HepG2 (cell line): ENCODE measurements at regions not wholly inside any gene's neighbourhood (a gene's known extent, or its start where the extent isn't known, plus 50 kb on each side); places are given as distances from the start of the nearest gene placed in this dataset.

ENCODE experiments used
- ATAC-seq: fragments of 200-7000 bp; cut with Tn5 transposase; 3 replicates; pipeline ENCODE4 v1.9.1; 2020; ENCODE audit warnings: mild to moderate bottlenecking, moderate library complexity
- BruUV-seq: library from RNA; stranded (reverse); fragments of 400-500 nt; replicated peaks from 2 replicates; lab custom pipeline; 2021; lab: Mats Ljungman, UMichigan
- CTCF ChIA-PET: fragments of 300-600 bp; formaldehyde crosslinking; extraction: SDS; loops from one replicate; lab custom pipeline; 2021; ENCODE audit warnings: low total read pairs, inconsistent platforms, low intra/inter-chr PET ratio; lab: Yijun Ruan, JAX
- POLR2A ChIA-PET: fragments of 350-600 bp; sonication (Branson Sonifier 250); formaldehyde crosslinking; loops from one replicate; lab custom pipeline; 2020; ENCODE audit warnings: antibody characterized with exemption, inconsistent platforms; lab: Yijun Ruan, JAX
- DNase-seq: peaks from one replicate; pipeline ENCODE4 v3.0.0-alpha.2; 2015; ENCODE audit warnings: low spot score
- FAIRE-seq: peaks from 3 replicates; lab custom pipeline; 2011; peaks lifted over from hg19 to GRCh38; lab: Jason Lieb, UNC
- H2AFZ ChIP-seq: one replicate; pipeline ENCODE4 v1.6.1; 2011; ENCODE audit warnings: low read length, inconsistent platforms
- H3K27ac ChIP-seq: fragments of 300-600 bp; 3 replicates; pipeline ENCODE4 v1.8.0; 2011; ENCODE audit warnings: mixed run types, mild to moderate bottlenecking, mixed read lengths, low read length, inconsistent platforms; ENCODE audit not compliant: insufficient read depth; ENCODE audit errors: extremely low read length
- H3K27me3 ChIP-seq, 2 experiments: fragments of 200-600 bp in 1 of 2; 2 replicates in 1 of 2; 3 replicates in 1 of 2; pipeline versions ENCODE4 v1.6.0 to v1.8.0; 2011; ENCODE audit warnings: low read length in 2 of 2, mild to moderate bottlenecking in 2 of 2, moderate library complexity in 2 of 2, inconsistent platforms in 1 of 2; ENCODE audit not compliant: insufficient read depth in 2 of 2, control insufficient read depth in 1 of 2
- H3K36me3 ChIP-seq, 2 experiments: fragments of 200-600 bp in 1 of 2; replicated peaks in 1 of 2; 2 replicates in 1 of 2; 3 replicates in 1 of 2; pipeline versions ENCODE4 v1.5.1 to v1.8.0; 2011; ENCODE audit warnings: low read length in 2 of 2, inconsistent platforms in 1 of 2; ENCODE audit not compliant: insufficient read depth in 2 of 2, control insufficient read depth in 1 of 2
- H3K4me1 ChIP-seq: 2 replicates; pipeline ENCODE4 v1.5.1; 2012; ENCODE audit warnings: low read length, inconsistent platforms; ENCODE audit not compliant: insufficient read depth
- H3K4me2 ChIP-seq: 2 replicates; pipeline ENCODE4 v1.6.0; 2011; ENCODE audit warnings: low read depth, low read length, inconsistent platforms
- H3K4me3 ChIP-seq, 3 experiments: fragments of 200-600 bp in 1 of 3; sonication (generic), shearing (Covaris generic) in 1 of 3; replicated peaks in 1 of 3; 2 replicates each; pipeline ENCODE4 v1.5.1; 2011 to 2016; ENCODE audit warnings: low read length in 3 of 3, inconsistent platforms in 2 of 3, low read depth in 2 of 3, mild to moderate bottlenecking in 2 of 3, control low read depth in 1 of 3, mixed read lengths in 1 of 3; ENCODE audit not compliant: insufficient read depth in 1 of 3
- H3K79me2 ChIP-seq: one replicate; pipeline ENCODE4 v1.6.1; 2011; ENCODE audit warnings: low read length, inconsistent platforms; ENCODE audit not compliant: insufficient read depth
- H3K9ac ChIP-seq: 2 replicates; pipeline ENCODE4 v1.6.0; 2011; ENCODE audit warnings: mild to moderate bottlenecking, low read depth, low read length, inconsistent platforms; ENCODE audit not compliant: insufficient read depth
- H3K9me3 ChIP-seq: 2 replicates; pipeline ENCODE4 v1.5.1; 2012; ENCODE audit warnings: mild to moderate bottlenecking, low read length
- H4K20me1 ChIP-seq: 2 replicates; pipeline ENCODE4 v1.6.0; 2011; ENCODE audit warnings: inconsistent platforms, mild to moderate bottlenecking, low read length, moderate library complexity; ENCODE audit not compliant: insufficient read depth
- BRD4 ChIP-seq: sonication (generic); formaldehyde crosslinking; IDR thresholded peaks from 2 replicates; pipeline ENCODE4 v1.4.0; 2020; ENCODE audit warnings: missing genetic modification reagents
- CREB1 ChIP-seq, 2 experiments: fragments of 450-650 bp in 1 of 2; IDR thresholded peaks; 2 replicates each; pipeline ENCODE4 v1.6.1; 2016 to 2017; ENCODE audit warnings: control low read depth in 1 of 2, mild to moderate bottlenecking in 1 of 2, missing compliant biosample characterization in 1 of 2, missing genetic modification characterization in 1 of 2
- FOXA3 ChIP-seq: IDR thresholded peaks from 2 replicates; pipeline ENCODE4 v1.6.1; 2016; ENCODE audit warnings: missing genetic modification reagents, missing compliant biosample characterization
- HNF4G ChIP-seq, 2 experiments: sonication (generic) in 1 of 2; formaldehyde crosslinking in 1 of 2; IDR thresholded peaks; 2 replicates each; pipeline versions ENCODE4 v1.4.0 to v1.6.1; 2011 to 2020; ENCODE audit warnings: borderline replicate concordance in 2 of 2, low read depth in 2 of 2, mild to moderate bottlenecking in 2 of 2, low read length in 1 of 2, missing genetic modification reagents in 1 of 2, moderate library complexity in 1 of 2
- IRX3 ChIP-seq: sonication (generic); formaldehyde crosslinking; IDR thresholded peaks from 2 replicates; pipeline ENCODE4 v1.8.1; 2023; ENCODE audit warnings: mild to moderate bottlenecking, low read depth, missing genetic modification reagents, borderline replicate concordance
- KAT7 ChIP-seq: IDR thresholded peaks from 2 replicates; pipeline ENCODE4 v1.6.1; 2018; ENCODE audit warnings: borderline replicate concordance, missing compliant biosample characterization
- KLF15 ChIP-seq: sonication (generic); formaldehyde crosslinking; IDR thresholded peaks from 2 replicates; pipeline ENCODE4 v1.8.1; 2023; ENCODE audit warnings: borderline replicate concordance, mild to moderate bottlenecking, inconsistent platforms, missing genetic modification reagents, mixed read lengths
- NCOA1 ChIP-seq: sonication (generic); formaldehyde crosslinking; IDR thresholded peaks from 2 replicates; pipeline ENCODE4 v1.9.0; 2021; ENCODE audit warnings: missing genetic modification reagents
- RELA ChIP-seq: sonication (generic); formaldehyde crosslinking; IDR thresholded peaks from 2 replicates; pipeline ENCODE4 v1.4.0; 2020; ENCODE audit warnings: missing genetic modification reagents
- ZNF589 ChIP-seq: sonication (generic); formaldehyde crosslinking; conservative IDR thresholded peaks from 2 replicates; pipeline ENCODE4 v1.8.0; 2022; ENCODE audit warnings: mild to moderate bottlenecking, moderate library complexity, missing genetic modification reagents
- ZNF790 ChIP-seq: sonication (generic); formaldehyde crosslinking; IDR thresholded peaks from 2 replicates; pipeline ENCODE4 v1.8.0; 2022; ENCODE audit warnings: missing genetic modification reagents, mild to moderate bottlenecking, borderline replicate concordance
- WGBS: methylation state at CpG from one replicate; pipeline ENCODE4 v1.1.6; 2017; ENCODE audit warnings: low lambda C conversion rate; 5-methylcytosine and 5-hydroxymethylcytosine counted together
- in situ Hi-C: cut with HindIII; loops from 2 replicates; pipeline ENCODE4 v1.10.0; 2017; ENCODE audit warnings: low pct_unique_long_range_greater_than_20kb; ENCODE audit not compliant: extremely low pct_ligation_motif_present
- intact Hi-C: fragments of 100-400 bp; cut with micrococcal nuclease; formaldehyde crosslinking; loops from one replicate; pipeline ENCODE4 v1.10.0; 2022; ENCODE audit not compliant: unreplicated experiment
- TF ChIP-seq, protein P1 (sequence below): sonication (generic); formaldehyde crosslinking; IDR thresholded peaks from 2 replicates; pipeline ENCODE4 v1.5.0; 2020; ENCODE audit warnings: mild to moderate bottlenecking, missing genetic modification reagents, borderline replicate concordance
- TF ChIP-seq, protein P2 (sequence below): sonication (generic); formaldehyde crosslinking; conservative IDR thresholded peaks from 2 replicates; pipeline ENCODE4 v1.4.0; 2020; ENCODE audit warnings: missing genetic modification reagents

DNA sequence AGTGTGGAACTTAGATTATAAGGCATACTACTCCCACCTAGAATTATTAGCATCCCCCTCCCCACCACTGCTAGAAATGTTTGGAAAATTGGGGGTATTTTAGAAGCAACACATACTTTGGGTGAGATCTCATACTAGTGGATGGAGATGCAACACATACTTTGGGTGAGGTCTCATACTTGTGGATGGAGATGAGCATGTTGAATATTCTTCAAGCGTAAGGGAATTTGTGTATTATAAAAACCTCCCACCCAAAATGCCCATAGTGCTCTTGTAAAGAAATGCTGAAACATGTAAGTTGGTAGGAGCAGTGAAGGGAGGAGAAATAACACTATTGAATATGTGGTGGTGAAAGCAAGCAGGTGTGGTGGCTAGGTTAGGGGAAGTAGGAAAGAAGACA lies 124.0 kb upstream of the EPHA3 start (continued):
- TF ChIP-seq, protein P1, sequence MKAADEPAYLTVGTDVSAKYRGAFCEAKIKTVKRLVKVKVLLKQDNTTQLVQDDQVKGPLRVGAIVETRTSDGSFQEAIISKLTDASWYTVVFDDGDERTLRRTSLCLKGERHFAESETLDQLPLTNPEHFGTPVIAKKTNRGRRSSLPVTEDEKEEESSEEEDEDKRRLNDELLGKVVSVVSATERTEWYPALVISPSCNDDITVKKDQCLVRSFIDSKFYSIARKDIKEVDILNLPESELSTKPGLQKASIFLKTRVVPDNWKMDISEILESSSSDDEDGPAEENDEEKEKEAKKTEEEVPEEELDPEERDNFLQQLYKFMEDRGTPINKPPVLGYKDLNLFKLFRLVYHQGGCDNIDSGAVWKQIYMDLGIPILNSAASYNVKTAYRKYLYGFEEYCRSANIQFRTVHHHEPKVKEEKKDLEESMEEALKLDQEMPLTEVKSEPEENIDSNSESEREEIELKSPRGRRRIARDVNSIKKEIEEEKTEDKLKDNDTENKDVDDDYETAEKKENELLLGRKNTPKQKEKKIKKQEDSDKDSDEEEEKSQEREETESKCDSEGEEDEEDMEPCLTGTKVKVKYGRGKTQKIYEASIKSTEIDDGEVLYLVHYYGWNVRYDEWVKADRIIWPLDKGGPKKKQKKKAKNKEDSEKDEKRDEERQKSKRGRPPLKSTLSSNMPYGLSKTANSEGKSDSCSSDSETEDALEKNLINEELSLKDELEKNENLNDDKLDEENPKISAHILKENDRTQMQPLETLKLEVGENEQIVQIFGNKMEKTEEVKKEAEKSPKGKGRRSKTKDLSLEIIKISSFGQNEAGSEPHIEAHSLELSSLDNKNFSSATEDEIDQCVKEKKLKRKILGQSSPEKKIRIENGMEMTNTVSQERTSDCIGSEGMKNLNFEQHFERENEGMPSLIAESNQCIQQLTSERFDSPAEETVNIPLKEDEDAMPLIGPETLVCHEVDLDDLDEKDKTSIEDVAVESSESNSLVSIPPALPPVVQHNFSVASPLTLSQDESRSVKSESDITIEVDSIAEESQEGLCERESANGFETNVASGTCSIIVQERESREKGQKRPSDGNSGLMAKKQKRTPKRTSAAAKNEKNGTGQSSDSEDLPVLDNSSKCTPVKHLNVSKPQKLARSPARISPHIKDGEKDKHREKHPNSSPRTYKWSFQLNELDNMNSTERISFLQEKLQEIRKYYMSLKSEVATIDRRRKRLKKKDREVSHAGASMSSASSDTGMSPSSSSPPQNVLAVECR (CRISPR knock-in tag), result no peak
- TF ChIP-seq, protein P2, sequence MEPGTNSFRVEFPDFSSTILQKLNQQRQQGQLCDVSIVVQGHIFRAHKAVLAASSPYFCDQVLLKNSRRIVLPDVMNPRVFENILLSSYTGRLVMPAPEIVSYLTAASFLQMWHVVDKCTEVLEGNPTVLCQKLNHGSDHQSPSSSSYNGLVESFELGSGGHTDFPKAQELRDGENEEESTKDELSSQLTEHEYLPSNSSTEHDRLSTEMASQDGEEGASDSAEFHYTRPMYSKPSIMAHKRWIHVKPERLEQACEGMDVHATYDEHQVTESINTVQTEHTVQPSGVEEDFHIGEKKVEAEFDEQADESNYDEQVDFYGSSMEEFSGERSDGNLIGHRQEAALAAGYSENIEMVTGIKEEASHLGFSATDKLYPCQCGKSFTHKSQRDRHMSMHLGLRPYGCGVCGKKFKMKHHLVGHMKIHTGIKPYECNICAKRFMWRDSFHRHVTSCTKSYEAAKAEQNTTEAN (CRISPR knock-in tag), result no peak
- no peak for TF ChIP-seq NCOA1 (CRISPR knock-in tag)
- TF ChIP-seq CREB1 (IDR thresholded peaks at IDR 0.05), result no peak
- no peak for TF ChIP-seq CREB1 (CRISPR knock-in tag; IDR thresholded peaks at IDR 0.05)
- no peak for TF ChIP-seq KLF15 (CRISPR knock-in tag)
- no peak for TF ChIP-seq BRD4
- no peak for TF ChIP-seq IRX3
- TF ChIP-seq ZNF589 (CRISPR knock-in tag), result no peak

DNA sequence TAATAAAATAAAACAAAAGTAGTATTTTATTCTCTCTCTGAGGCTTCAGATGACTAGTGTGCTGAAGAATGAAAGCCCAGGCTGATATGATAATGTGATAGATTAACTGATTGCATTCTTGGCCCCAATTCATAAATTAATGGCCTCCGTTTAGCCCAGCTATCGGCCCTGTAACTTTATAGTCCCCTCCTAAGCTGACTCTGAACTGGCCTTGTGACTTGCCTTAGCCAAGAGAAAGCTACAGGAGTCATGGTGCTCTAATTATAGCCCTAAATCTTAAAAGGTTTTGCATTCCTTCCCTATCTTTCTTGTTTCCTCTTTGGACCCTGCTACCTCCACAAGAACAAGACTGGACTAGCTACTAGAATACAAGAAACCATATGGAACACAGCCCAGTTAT lies 123.2 kb upstream of the EPHA3 start:
- CTCF ChIA-PET, result no interaction called here
- no peaks in the 10 kb centered on the region for H4K20me1 ChIP-seq
- WGBS, result 28% methylated on average over 2 of the region's 2 CpGs

More for the DNA sequence above, 123.2 kb upstream of the EPHA3 start:
- FAIRE-seq (no peak), DNase-seq (no peak), ATAC-seq (no peak)
- no peaks in the 10 kb centered on the region for H3K27me3 ChIP-seq
- TF ChIP-seq ZNF790 (CRISPR knock-in tag) (no peak), FOXA3 (CRISPR knock-in tag) (no peak), HNF4G (IDR thresholded peaks at IDR 0.05; ENCODE audit: borderline replicate concordance, low read depth, low read length) (no peak), HNF4G (CRISPR knock-in tag; IDR thresholded peaks at IDR 0.05; ENCODE audit: borderline replicate concordance, low read depth) (no peak), RELA (CRISPR knock-in tag) (no peak), KAT7 (no peak)
- no peak overlapping the region for H3K9ac ChIP-seq
- H3K4me3 ChIP-seq, result no peak overlapping the region
- no peak overlapping the region for H3K4me2 ChIP-seq
- H3K27ac ChIP-seq, result no peak overlapping the region
- no TSS peak for BruUV-seq
- H3K36me3 ChIP-seq, result no peaks in the 10 kb centered on the region
- H3K4me1 ChIP-seq, result no peaks in the 10 kb centered on the region
- H3K9me3 ChIP-seq, result no peaks in the 10 kb centered on the region
- no peaks in the 10 kb centered on the region for H3K79me2 ChIP-seq
- POLR2A ChIA-PET, result no interaction called here
- no peak overlapping the region for H2AFZ ChIP-seq
- intact Hi-C loops, result no loop called here
- in situ Hi-C loops, result no loop called here
